ENCODE measurements at regions not wholly inside any gene's neighbourhood (a gene's known extent, or its start where the extent isn't known, plus 50 kb on each side); places are given as distances from the start of the nearest gene placed in this dataset.

GRCh38 chr3:59412516-59412915, 362.7 kb upstream of the CFAP20DC start:
- no peak for DNase-seq (ENCODE audit: low read depth, low spot score)

- no peak for DNase-seq (ENCODE audit: low read depth, low spot score)
These were observed 361.9 kb upstream of the CFAP20DC start for GRCh38 chr3:59411694-59412093.

- DNase-seq (ENCODE audit: low read depth, low spot score) = no peak
These were observed 361.4 kb upstream of the CFAP20DC start for GRCh38 chr3:59411186-59411585.

- no peak for DNase-seq (ENCODE audit: low read depth, low spot score)
These were observed 358.3 kb upstream of the CFAP20DC start for GRCh38 chr3:59408047-59408624.

GRCh38 chr3:59407425-59407824, 357.6 kb upstream of the CFAP20DC start:
- no peak for DNase-seq (ENCODE audit: low read depth, low spot score)

- no peak for DNase-seq (ENCODE audit: low read depth, low spot score)
These were observed 357.1 kb upstream of the CFAP20DC start for GRCh38 chr3:59406943-59407342.

GRCh38 chr3:59404851-59405250, 355.0 kb upstream of the CFAP20DC start:
- no peak for DNase-seq (ENCODE audit: low read depth, low spot score)

- DNase-seq (ENCODE audit: low read depth, low spot score) = no peak
These were observed 354.2 kb upstream of the CFAP20DC start for GRCh38 chr3:59404064-59404463.

- no peak for DNase-seq (ENCODE audit: low read depth, low spot score)
These were observed 352.1 kb upstream of the CFAP20DC start for GRCh38 chr3:59401924-59402323.

GRCh38 chr3:59392116-59392515, 342.3 kb upstream of the CFAP20DC start:
- DNase-seq (ENCODE audit: low read depth, low spot score) = no peak

GRCh38 chr3:59391131-59391530, 341.3 kb upstream of the CFAP20DC start:
- DNase-seq (ENCODE audit: low read depth, low spot score) = no peak

GRCh38 chr3:59388555-59389270, 338.9 kb upstream of the CFAP20DC start:
- DNase-seq (ENCODE audit: low read depth, low spot score) = no peak

GRCh38 chr3:59386165-59386564, 336.3 kb upstream of the CFAP20DC start:
- DNase-seq (ENCODE audit: low read depth, low spot score) = no peak

- no peak for DNase-seq (ENCODE audit: low read depth, low spot score)
These were observed 335.7 kb upstream of the CFAP20DC start for GRCh38 chr3:59385547-59385946.

- DNase-seq (ENCODE audit: low read depth, low spot score) = no peak
These were observed 331.5 kb upstream of the CFAP20DC start for GRCh38 chr3:59381282-59381681.

- DNase-seq (ENCODE audit: low read depth, low spot score) = no peak
These were observed 330.3 kb upstream of the CFAP20DC start for GRCh38 chr3:59380146-59380545.

- no peak for DNase-seq (ENCODE audit: low read depth, low spot score)
These were observed 325.0 kb upstream of the CFAP20DC start for GRCh38 chr3:59374818-59375211.

- no peak for DNase-seq (ENCODE audit: low read depth, low spot score)
These were observed 324.4 kb upstream of the CFAP20DC start for GRCh38 chr3:59374091-59374817.

- DNase-seq (ENCODE audit: low read depth, low spot score) = no peak
These were observed 322.5 kb upstream of the CFAP20DC start for GRCh38 chr3:59372346-59372745.

- no peak for DNase-seq (ENCODE audit: low read depth, low spot score)
These were observed 319.3 kb upstream of the CFAP20DC start for GRCh38 chr3:59368900-59369675.

GRCh38 chr3:59367150-59367549, 317.3 kb upstream of the CFAP20DC start:
- DNase-seq (ENCODE audit: low read depth, low spot score) = no peak

GRCh38 chr3:59366218-59366617, 316.4 kb upstream of the CFAP20DC start:
- DNase-seq (ENCODE audit: low read depth, low spot score) = no peak
